GM21737 (cell line): ENCODE measurements at regions not wholly inside any gene's neighbourhood (a gene's known extent, or its start where the extent isn't known, plus 50 kb on each side); places are given as distances from the start of the nearest gene placed in this dataset.
A peak's percentile ranks its signal among the peaks of the same experiment; 100 is the strongest.
"Not testable (repeated sequence)": the region's sequence is repeated elsewhere in the genome, so short reads cannot be mapped to it uniquely, and the experiment has no call there.

Experiments
- ATAC-seq: cut with Tn5 transposase; IDR thresholded peaks from one replicate; pipeline ENCODE4 v1.9.1; 2021; ENCODE audit warnings: mild to moderate bottlenecking, moderate library complexity; ENCODE audit not compliant: unreplicated experiment

DNA sequence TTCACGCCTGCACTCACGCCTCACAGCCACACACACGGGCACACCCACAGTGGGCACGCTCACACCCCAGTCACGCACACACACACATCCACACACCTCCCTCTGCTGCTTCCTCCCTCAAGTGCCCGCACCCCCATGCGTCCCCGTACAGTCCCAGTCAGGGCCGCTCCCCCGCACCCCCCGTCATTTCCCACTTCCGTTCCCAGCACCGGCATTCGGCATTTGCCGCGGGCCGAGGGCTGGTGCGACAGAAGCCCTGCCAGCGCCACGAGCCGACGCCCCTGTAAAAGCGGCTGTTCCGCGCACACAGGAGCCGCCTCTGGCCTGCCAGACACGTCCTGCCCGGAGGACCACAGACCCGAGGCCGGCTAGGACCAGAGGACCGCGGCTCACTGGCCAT, 4428.0 kb upstream of the TPTE start:
- not testable (repeated sequence) for ATAC-seq

GRCh38 chr21:6093870-6094269, 4427.5 kb upstream of the TPTE start:
- ATAC-seq = not testable (repeated sequence)

DNA sequence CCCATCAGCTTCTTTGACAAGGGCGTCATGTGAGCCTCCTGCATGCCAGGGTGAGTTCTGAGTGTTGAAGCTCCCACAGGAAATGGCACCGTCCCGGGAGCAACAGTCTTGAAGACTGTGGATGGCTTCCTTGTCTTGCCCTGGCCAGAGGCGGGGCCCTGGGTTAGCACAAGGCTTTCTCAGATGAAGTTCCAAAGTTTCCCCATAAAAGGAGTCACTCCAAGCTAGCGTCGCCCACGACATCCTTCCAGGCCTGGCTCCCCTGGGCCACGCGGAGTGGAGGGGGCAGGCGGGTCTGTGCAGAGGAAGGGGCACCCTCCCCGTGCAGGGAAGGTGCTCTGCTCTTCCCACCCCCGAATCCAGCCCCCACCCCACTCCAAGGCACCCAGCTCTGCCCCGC, 4426.1 kb upstream of the TPTE start:
- not testable (repeated sequence) for ATAC-seq

DNA sequence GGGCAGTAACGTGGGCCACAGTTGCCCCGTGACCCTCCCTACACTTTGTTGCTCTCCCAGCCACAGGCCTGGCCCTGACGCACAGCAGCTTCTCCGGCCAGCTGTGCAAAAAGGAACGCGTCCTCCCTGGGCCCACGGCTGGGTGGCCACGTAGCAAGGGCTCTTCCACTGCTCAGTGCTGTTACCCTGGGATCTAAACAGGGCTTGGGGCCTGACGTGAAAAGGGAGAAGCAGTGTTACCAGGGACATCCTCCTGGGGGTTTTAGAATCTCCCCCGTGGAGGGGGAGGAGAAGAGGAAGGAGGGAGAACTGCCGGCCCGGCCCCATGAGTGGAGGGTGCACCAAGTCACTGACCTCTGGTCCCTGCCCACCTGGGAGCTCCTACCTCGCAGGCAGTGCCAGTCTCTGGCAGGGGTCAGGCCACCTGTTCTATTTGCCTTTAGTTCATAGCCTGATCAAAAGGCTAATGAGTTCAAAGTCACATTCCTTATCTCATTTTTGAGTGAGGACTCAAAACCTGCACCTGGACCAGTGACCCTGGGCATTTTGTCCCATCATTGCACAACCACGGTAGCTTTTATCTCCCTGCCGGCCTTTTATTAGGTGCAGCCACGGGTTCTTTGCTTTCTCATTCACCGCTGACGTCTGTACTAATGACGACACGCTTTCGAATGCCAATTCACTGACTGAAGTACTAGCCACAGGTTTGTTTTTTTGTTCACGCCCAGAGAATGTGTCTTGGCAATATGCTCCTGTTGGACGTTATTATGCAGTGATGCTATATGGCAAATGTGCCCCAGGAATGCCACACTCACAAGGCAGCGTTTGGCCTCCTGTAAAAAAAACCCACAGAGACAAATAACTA, 4424.6 kb upstream of the TPTE start:
- ATAC-seq = not testable (repeated sequence)

GRCh38 chr21:6097736-6098135, 4423.6 kb upstream of the TPTE start:
- not testable (repeated sequence) for ATAC-seq

DNA sequence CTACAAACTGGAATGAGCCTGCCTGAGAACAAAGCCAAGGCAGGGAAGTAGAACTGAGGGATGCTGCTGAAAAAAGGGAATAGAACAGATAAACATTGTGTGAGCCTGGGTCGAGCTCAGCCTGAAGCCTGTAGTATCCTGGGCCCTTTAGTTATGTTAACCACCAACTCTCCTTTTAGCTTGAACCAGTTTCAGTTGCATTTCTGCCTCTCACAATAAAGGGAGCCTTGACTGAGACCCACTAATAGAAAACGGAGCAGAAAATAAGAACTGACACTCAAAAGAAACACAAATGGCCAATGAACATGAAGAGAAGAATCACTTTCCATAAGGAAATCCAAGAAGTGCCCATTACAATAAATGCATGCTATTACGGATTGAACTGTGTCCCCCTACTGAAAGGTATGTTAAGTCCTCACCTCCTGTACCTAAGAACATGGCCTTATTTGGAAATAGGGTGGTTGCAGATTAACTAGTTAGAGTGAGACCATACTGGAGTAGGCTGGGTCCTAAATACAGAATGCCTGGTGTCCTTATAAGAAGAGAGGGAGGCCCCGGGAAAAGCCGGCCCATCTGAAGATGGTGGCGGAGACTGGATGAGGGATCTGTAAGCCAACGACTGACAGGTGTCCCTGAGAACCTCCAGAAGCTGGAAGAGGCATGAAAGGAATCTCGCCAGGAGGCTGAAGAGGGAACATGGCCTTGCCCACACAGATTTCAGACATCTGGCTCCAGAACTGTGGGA, 4423.0 kb upstream of the TPTE start:
- ATAC-seq = not testable (repeated sequence)

- ATAC-seq = not testable (repeated sequence)
Measured at GRCh38 chr21:6101588-6101987, 4419.8 kb upstream of the TPTE start.

GRCh38 chr21:6104546-6104945, 4416.8 kb upstream of the TPTE start:
- ATAC-seq = not testable (repeated sequence)

DNA sequence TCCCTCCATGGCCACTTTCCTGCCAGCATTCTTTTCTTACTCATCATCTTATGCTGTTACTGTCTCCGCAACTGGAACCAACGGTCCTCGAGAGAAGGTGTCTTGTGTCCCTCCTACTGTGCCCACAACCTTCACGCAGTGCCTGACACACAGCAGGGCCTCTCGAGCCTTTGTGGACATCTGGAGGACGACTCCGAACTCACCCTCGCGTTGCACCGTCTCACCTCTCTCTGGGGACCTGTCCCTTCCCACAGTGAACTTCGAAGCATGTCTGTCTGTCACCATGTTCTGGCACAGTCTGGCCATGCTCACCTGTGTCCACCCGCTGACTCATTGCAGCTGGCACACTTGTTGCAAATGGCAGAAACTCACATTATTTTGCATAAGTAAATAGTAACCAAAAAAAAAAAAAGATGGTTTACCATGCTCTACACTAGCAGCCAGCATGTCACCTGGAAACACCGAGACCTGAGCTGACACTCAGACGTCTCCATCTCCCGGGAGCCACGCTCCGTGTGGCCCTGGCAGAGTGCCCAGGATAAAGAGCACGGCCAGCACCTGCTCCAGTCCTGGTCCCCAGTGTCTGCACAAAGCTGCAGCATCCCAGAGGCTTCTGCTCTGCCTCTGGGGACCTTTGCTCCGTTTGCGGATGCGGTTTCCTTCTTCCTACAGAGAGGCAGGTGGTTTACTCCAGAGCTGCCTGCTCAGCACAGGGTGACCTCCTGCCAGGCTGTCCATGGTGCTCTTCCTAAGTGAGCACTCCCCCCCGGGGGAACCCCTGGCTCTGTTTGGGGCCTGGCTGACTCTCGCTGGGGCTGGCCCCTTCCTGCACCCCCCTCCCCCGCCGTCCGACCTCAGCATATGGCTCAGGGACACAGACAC, 4414.5 kb upstream of the TPTE start:
- ATAC-seq = not testable (repeated sequence)

GRCh38 chr21:6108894-6109293, 4412.5 kb upstream of the TPTE start:
- ATAC-seq = not testable (repeated sequence)

GRCh38 chr21:6109774-6110173, 4411.6 kb upstream of the TPTE start:
- not testable (repeated sequence) for ATAC-seq

DNA sequence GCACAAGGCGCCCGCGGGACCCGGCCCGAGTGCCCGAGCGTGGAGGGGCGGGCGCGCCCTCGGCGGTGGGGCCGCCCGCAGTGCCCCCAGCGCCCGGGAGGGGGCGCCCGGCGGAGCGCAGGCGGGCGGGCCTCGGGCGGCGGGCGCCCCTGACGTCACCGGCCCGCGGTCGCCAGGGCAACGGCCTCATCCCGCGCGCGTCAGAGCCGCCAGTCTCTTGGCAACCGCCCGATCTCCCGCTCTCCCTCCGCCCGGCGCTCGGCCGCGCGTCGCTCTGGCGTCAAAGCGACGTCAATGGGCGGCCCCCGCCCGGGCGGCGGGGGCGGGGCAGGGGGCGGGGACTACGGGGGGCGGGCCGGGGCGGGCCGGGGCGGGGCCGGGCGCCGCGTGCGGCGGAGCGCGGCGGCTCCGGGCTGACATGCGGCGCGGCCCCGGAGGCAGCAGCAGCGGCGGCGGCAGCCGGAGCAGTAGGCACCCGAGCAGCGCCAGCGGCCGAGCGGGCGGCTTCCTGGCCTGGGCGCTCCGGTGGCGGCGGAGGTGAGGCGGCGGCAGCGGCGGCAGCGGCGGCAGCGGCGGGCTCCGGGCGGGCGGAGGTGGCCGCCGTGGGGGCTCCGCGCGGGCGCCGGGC, 4410.6 kb upstream of the TPTE start:
- peak; percentile 71 for ATAC-seq

DNA sequence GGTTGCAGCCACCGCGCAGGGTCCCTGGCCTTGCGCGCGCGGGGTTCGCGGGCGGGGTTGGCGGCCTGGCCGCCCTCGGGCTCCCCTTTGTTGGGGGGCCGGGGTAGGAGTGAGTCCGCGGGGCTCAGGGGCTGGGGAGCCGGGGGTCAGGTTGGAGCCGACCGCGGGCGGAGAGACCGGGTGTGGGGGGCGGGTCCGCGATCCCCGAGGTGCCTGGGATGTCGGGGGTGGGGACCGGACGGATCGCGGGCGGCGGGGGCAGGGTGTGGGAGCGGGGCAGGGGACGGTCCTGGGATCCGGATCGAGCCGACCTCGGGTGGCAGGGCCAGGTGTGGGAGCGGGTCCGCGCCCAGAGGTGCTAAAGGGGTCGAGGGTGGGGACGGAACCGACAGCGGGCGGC, 4410.0 kb upstream of the TPTE start:
- ATAC-seq = not testable (repeated sequence)

DNA sequence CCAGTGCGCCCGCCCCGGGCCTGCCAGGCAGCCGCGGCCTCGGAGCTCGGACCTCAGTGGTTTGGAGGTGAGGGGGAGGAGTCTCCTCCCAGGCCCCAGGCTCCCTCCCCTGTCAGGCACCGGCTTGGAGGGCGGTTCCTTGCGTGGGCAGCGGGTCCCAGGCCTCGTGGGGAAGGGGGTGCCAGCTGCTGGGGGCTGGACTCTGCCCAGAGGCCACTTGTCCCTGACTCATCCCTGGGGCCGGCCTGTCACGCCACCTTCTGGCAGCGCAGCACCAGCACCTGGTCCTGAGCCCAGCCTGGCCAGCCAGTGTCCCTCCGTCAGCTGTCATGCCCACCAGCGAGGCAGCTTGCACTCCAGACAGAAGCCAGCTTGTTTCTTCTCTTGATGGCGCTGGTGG, 4403.0 kb upstream of the TPTE start:
- not testable (repeated sequence) for ATAC-seq

DNA sequence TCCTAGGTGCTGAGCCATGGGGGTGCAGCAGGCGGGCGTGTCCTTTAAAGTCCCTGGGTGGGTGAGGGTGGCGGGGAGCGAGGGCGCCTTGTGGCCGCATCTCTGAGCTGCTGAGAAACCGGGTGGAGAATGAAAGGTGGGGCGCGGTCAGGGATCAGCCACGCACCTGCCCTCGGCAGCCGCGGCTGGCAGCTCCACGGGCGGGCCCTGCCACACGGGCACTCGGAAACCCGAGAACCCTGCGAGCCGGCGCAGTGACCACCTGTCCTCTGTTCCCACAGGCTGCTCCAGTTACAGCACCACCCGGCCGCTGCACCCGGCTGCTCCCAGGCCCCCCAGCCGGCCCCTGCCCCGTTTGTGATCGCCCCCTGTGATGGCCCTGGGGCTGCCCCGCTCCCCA, 4400.5 kb upstream of the TPTE start:
- not testable (repeated sequence) for ATAC-seq

- not testable (repeated sequence) for ATAC-seq
Measured at GRCh38 chr21:6122629-6123028, 4398.8 kb upstream of the TPTE start.

DNA sequence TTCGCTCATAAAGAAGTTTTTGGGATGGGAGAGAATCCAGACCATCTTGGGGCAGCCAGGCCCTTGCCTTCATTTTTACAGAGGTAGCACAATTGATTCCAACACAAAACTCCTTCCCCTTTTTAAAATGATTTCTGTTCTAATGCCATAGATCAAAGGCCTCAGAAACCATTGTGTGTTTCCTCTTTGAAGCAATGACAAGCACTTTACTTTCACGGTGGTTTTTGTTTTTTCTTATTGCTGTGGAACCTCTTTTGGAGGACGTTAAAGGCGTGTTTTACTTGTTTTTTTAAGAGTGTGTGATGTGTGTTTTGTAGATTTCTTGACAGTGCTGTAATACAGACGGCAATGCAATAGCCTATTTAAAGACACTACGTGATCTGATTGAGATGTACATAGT, 4398.2 kb upstream of the TPTE start:
- not testable (repeated sequence) for ATAC-seq

DNA sequence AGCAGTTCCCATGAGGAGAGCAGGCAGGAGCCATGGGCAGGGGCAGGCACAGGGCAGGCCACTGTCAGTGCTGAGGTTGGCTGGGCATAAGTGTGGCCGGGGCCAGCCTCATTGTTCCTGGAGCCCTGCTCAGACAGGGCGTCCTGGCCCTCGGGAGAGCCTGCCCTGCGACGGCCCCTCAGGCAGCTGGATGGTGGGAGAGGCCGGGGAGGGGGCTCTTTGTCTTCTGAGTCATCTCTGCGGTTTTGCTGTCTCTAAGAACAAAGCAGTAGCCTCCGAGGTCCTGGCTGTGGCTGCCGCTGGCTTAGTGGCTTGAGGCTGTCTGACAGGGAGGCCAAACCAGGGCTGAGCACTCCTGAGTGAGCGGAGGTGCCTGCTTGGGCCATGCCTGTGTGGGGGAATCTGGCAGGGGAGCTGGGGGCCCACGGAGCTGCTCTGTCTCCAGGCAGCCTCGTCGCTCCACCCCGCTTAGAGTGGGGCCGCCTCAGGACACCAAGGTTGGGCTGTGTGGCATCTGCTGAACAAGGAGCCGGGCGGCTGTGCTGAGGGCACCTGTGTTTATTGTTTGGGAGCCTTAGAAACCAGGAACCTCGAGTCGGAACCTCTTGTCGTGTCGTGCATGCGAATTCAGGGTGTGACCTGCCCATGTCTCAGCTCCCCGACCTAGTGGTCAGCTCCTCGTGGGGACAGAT, 4395.7 kb upstream of the TPTE start:
- not testable (repeated sequence) for ATAC-seq

GRCh38 chr21:6126976-6127732, 4394.2 kb upstream of the TPTE start:
- ATAC-seq = peak; percentile 57
